HG03095 (cell line): ENCODE measurements at regions not wholly inside any gene's neighbourhood (a gene's known extent, or its start where the extent isn't known, plus 50 kb on each side); places are given as distances from the start of the nearest gene placed in this dataset.

Experiments used
- ATAC-seq: cut with Tn5 transposase; IDR thresholded peaks from one replicate; pipeline ENCODE4 v1.9.1; 2021; ENCODE audit warnings: moderate library complexity; ENCODE audit not compliant: unreplicated experiment

GRCh38 chr17:5693821-5694220 is 109.5 kb upstream of the NLRP1 start:
- no peak for ATAC-seq

GRCh38 chr17:5694551-5694950 is 110.2 kb upstream of the NLRP1 start:
- ATAC-seq, result no peak

GRCh38 chr17:5695480-5695879 is 111.2 kb upstream of the NLRP1 start:
- no peak for ATAC-seq

- ATAC-seq, result no peak
Measured at GRCh38 chr17:5698959-5699358, 114.7 kb upstream of the NLRP1 start.

- no peak for ATAC-seq
Measured at GRCh38 chr17:5699814-5700213, 115.5 kb upstream of the NLRP1 start.

GRCh38 chr17:5700745-5701144 is 116.4 kb upstream of the NLRP1 start:
- no peak for ATAC-seq

GRCh38 chr17:5701381-5701780 is 117.1 kb upstream of the NLRP1 start:
- no peak for ATAC-seq

GRCh38 chr17:5702951-5703510 is 118.7 kb upstream of the NLRP1 start:
- no peak for ATAC-seq

- ATAC-seq, result no peak
Measured at GRCh38 chr17:5703736-5704135, 119.4 kb upstream of the NLRP1 start.

GRCh38 chr17:5705081-5705875 is 121.0 kb upstream of the NLRP1 start:
- no peak for ATAC-seq

GRCh38 chr17:5705876-5706576 is 121.7 kb upstream of the NLRP1 start:
- ATAC-seq, result no peak

GRCh38 chr17:5706577-5707210 is 122.4 kb upstream of the NLRP1 start:
- ATAC-seq, result no peak

- no peak for ATAC-seq
Measured at GRCh38 chr17:5707482-5707881, 123.2 kb upstream of the NLRP1 start.

- no peak for ATAC-seq
Measured at GRCh38 chr17:5708344-5708743, 124.0 kb upstream of the NLRP1 start.

- ATAC-seq, result no peak
Measured at GRCh38 chr17:5711344-5711743, 127.0 kb upstream of the NLRP1 start.

GRCh38 chr17:5714993-5715392 is 130.7 kb upstream of the NLRP1 start:
- ATAC-seq, result no peak

GRCh38 chr17:5715478-5715877 is 131.2 kb upstream of the NLRP1 start:
- ATAC-seq, result no peak

- no peak for ATAC-seq
Measured at GRCh38 chr17:5718726-5719125, 134.4 kb upstream of the NLRP1 start.

- no peak for ATAC-seq
Measured at GRCh38 chr17:5719976-5720375, 135.7 kb upstream of the NLRP1 start.

GRCh38 chr17:5730373-5730772 is 146.1 kb upstream of the NLRP1 start:
- ATAC-seq, result no peak

- no peak for ATAC-seq
Measured at GRCh38 chr17:5740937-5741336, 156.6 kb upstream of the NLRP1 start.

- no peak for ATAC-seq
Measured at GRCh38 chr17:5741810-5742209, 157.5 kb upstream of the NLRP1 start.
